Lower leg skin (tissue), 3 donors: ENCODE measurements at regions not wholly inside any gene's neighbourhood (a gene's known extent, or its start where the extent isn't known, plus 50 kb on each side); places are given as distances from the start of the nearest gene placed in this dataset.

Source experiments
- POLR2A ChIP-seq, 2 donors: fragments of 450-650 bp; IDR thresholded peaks; one replicate each; pipeline ENCODE4 v1.6.1; 2016 to 2017; ENCODE audit warnings: antibody characterized with exemption in 2 of 2, mild to moderate bottlenecking in 1 of 2, moderate library complexity in 1 of 2
- TF ChIP-seq, protein P1 (sequence below), 3 donors: fragments of 450-650 bp; IDR thresholded peaks; one replicate each; pipeline ENCODE4 v1.5.1; 2016; ENCODE audit warnings: antibody characterized with exemption in 3 of 3, mild to moderate bottlenecking in 3 of 3, moderate library complexity in 2 of 3

DNA sequence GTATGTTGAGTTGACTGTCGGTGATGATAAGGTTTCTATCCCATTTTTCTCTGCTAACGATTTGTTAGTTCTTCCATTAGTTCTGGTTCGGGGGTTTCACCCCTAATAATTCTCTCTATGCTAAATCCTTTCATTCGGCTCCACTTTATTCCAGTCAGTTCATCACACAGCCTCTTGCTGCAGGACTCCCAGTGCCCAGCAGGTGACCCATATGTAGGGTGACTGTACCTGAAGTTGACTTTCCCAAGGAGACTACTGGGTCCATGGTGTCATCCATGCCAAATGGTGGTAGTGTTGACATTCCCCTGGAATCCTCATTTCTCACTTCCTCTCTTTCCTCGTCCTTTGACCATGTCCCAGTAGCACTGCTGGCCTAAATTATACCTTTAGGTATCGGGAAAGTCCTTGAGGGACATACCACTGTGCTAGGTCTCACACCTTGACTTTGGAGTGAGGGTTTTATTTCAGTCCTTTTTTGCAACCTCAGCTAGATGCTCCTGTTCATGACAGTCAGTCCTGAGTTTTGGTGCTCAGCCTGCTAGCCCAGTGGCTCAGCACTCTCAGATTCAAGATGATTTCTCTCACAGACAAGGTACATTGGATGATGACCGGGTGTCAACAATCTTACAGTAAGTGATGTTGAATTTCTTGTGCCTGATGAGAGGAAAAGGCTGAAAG, 105.1 kb upstream of the ARHGAP24 start:
- TF ChIP-seq, protein P1, sequence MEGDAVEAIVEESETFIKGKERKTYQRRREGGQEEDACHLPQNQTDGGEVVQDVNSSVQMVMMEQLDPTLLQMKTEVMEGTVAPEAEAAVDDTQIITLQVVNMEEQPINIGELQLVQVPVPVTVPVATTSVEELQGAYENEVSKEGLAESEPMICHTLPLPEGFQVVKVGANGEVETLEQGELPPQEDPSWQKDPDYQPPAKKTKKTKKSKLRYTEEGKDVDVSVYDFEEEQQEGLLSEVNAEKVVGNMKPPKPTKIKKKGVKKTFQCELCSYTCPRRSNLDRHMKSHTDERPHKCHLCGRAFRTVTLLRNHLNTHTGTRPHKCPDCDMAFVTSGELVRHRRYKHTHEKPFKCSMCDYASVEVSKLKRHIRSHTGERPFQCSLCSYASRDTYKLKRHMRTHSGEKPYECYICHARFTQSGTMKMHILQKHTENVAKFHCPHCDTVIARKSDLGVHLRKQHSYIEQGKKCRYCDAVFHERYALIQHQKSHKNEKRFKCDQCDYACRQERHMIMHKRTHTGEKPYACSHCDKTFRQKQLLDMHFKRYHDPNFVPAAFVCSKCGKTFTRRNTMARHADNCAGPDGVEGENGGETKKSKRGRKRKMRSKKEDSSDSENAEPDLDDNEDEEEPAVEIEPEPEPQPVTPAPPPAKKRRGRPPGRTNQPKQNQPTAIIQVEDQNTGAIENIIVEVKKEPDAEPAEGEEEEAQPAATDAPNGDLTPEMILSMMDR (IDR thresholded peaks at IDR 0.05): no peak
- TF ChIP-seq POLR2A (IDR thresholded peaks at IDR 0.05): no peak
